Activated naive CD4-positive, alpha-beta T cell treated with anti-CD3 and anti-CD28 coated beads, Interleukin-2, amount 50 U/mL, for 24 hours (primary cell): ENCODE measurements at regions not wholly inside any gene's neighbourhood (a gene's known extent, or its start where the extent isn't known, plus 50 kb on each side); places are given as distances from the start of the nearest gene placed in this dataset.

ENCODE experiments used
- H3K27ac Mint-ChIP-seq: one replicate; pipeline ENCODE4 v1.8.0; 2021; ENCODE audit warnings: mild to moderate bottlenecking, mixed read lengths
- H3K27me3 Mint-ChIP-seq: one replicate; pipeline ENCODE4 v1.8.0; 2021; ENCODE audit warnings: mixed read lengths
- H3K36me3 Mint-ChIP-seq: one replicate; pipeline ENCODE4 v1.8.0; 2021; ENCODE audit warnings: mixed read lengths
- H3K4me1 Mint-ChIP-seq: one replicate; pipeline ENCODE4 v1.8.0; 2021; ENCODE audit warnings: mixed read lengths
- H3K4me3 Mint-ChIP-seq: one replicate; pipeline ENCODE4 v1.8.0; 2021; ENCODE audit warnings: mild to moderate bottlenecking, mixed read lengths
- H3K9me3 Mint-ChIP-seq: one replicate; pipeline ENCODE4 v1.8.0; 2021; ENCODE audit warnings: mixed read lengths

DNA sequence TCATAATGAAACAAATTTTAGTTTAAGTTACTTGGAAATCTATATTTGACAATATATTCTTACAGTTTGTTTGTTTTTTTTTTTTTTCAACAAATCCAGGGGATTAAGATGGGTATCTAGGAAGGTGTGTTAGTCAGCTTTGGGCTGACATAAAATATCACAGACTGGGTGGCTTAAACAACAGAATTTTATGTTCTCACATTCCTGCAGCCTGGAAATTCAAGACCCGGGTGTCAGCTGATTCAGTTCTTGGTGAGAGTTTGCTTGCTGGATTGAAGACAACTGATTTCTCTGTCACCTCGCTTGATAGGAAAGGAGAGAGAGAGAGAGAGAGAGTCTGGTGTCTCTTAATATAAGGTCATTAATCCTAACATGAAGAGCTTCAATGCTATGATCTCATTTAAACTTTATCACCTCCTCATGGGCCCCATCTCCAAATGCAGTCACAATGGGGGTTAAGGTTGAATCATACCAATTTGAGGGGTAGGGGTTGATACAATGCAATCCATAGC is 465.2 kb downstream of the CENPC start:
- no peak overlapping the region for H3K4me3 Mint-ChIP-seq
- H3K36me3 Mint-ChIP-seq, result no peaks in the 10 kb centered on the region
- no peaks in the 10 kb centered on the region for H3K9me3 Mint-ChIP-seq
- H3K27me3 Mint-ChIP-seq, result no peaks in the 10 kb centered on the region
- H3K4me1 Mint-ChIP-seq, result no peaks in the 10 kb centered on the region
- no peak overlapping the region for H3K27ac Mint-ChIP-seq

DNA sequence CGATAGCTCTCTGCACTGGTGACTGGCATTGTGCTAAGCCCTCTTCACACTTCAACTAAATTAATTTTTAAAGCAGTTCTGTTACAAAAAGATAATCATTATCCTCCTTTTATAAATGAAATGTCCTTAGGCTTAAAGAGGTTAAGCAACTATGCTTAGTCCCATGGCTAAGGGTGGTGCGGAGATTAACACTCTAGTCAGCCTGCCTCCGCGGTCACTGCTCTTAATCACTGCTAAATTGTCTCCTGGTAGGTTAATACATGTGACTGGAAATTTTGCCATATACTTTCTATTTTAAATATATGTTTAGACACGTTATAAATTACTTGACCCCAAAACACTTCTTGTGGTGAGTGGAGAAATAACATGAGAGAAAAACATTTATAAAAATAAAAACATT is 473.7 kb downstream of the CENPC start:
- no peak overlapping the region for H3K27ac Mint-ChIP-seq
- peaks cover 2% of the 10 kb centered on the region for H3K27me3 Mint-ChIP-seq
- no peaks in the 10 kb centered on the region for H3K4me1 Mint-ChIP-seq
- no peaks in the 10 kb centered on the region for H3K36me3 Mint-ChIP-seq
- no peak overlapping the region for H3K4me3 Mint-ChIP-seq
- H3K9me3 Mint-ChIP-seq, result peaks cover 6% of the 10 kb centered on the region

DNA sequence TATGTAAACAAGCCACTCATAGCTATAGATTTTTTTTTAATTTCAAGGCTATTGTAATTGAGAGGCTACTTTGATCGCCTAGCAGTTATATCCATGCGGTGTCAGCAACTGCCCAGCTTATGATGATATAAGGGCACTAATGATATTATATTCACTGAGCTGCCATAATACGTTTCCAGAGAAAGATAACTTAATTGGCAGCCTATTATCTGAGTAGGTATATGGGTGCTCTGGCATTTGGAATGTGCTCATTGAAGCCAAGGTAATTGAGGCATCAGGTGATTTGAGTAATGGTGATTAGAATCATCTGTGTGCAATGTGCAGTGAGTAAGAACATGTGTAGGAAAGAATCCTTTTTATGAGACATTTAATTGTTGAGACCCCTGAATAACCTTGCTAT is 490.0 kb downstream of the CENPC start:
- no peak overlapping the region for H3K27ac Mint-ChIP-seq
- no peaks in the 10 kb centered on the region for H3K9me3 Mint-ChIP-seq
- no peaks in the 10 kb centered on the region for H3K27me3 Mint-ChIP-seq
- no peaks in the 10 kb centered on the region for H3K36me3 Mint-ChIP-seq
- no peak overlapping the region for H3K4me3 Mint-ChIP-seq
- H3K4me1 Mint-ChIP-seq, result no peaks in the 10 kb centered on the region

DNA sequence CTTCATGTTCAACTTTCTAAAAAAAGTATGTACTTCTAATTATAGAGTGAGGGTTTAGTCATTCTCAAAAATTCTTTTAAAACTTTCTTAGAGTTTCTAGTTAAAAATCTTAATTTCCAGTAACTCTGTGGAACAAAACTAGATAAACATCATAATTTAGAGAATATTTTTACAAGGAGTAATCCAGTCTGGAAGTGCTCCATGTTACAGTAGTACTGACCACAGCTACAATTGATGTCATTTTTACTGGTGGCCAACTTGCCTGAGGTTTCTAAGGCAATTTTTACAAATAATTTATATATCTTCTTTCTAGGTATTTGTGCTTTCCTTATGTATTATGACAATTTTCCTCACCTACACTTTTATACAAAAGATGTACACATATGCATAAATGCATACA is 490.4 kb downstream of the CENPC start:
- H3K4me3 Mint-ChIP-seq, result no peak overlapping the region
- H3K36me3 Mint-ChIP-seq, result no peaks in the 10 kb centered on the region
- no peak overlapping the region for H3K27ac Mint-ChIP-seq
- H3K9me3 Mint-ChIP-seq, result no peaks in the 10 kb centered on the region
- no peaks in the 10 kb centered on the region for H3K4me1 Mint-ChIP-seq
- H3K27me3 Mint-ChIP-seq, result no peaks in the 10 kb centered on the region

DNA sequence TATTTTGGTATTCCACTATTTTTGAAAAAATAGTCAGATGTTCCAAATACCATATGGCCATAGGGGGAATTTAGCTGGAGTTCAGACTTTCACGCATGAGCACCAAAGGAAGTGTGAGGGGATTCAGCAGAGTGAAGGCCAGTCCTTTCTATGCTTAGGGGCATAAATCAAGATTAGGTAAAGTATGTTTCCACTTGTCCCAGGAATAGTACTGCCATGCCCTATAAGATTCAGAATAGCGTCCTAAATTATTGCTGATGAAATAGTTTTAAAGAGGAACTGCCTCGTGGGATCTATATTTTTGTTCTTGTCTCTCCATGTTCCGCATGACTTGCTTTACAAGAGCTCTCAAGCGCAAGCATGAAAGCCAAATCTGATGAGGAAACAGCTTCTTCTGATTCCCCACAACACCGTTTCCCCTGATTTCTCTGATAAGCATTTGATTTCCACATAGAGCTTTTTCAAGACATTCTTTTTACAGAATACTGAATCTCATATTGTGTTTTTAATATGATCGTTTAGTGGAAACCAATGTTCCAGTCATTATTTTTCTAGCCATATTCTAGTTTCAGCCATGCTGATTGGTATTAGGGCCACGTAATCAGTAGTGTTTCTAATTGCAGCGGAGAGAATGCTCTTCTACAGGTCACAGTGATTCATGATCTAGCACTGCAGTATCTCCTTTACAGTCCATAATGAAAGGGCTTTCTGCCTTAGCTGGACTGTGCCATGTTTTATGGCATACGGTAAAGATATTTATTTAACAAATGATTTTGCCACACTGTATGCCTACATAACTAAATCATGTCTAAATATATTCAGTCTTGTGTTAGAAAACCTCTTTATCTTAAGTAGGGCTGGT is 492.3 kb downstream of the CENPC start:
- Mint-ChIP-seq H3K27ac (no peak overlapping the region), H3K4me3 (no peak overlapping the region), H3K4me1 (no peaks in the 10 kb centered on the region), H3K36me3 (no peaks in the 10 kb centered on the region), H3K27me3 (no peaks in the 10 kb centered on the region), H3K9me3 (no peaks in the 10 kb centered on the region)

DNA sequence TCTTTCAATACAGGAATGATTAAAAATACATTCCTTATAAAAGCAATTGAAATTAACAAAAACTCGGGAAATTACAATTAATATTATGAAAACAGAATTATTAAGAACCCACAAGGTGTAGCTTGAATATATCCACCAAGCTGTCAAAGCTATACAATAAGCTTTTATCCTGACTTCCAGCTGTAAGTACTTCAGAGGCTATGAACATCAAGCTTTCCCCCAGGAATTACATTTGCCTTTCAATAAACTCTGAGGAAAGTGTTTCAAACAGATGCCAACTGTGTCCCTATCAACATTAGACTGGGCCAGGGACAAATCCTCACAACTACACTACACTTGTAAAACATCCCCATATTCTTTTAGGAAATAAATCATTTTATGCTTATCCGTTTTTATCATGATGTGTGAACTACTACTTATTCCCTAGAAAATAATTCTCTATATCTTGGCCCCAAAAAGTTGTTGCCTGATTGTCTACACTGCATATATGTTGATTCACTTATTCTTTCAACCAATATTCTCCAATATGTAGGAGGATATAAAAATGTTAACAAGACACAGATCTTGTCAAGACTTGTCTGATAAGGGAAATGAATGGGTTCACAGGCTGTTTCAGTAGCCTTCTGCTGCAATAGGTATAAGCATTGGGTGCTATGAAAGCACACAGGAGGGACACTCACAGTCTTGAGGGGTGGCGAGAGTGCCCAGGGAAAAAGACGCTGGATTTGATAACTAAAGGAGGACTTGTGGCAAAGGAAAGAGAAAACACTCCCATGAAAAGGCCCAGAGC is 494.1 kb downstream of the CENPC start:
- Mint-ChIP-seq H3K27me3 (no peaks in the 10 kb centered on the region), H3K4me3 (no peak overlapping the region), H3K9me3 (no peaks in the 10 kb centered on the region), H3K36me3 (no peaks in the 10 kb centered on the region), H3K4me1 (no peaks in the 10 kb centered on the region), H3K27ac (no peak overlapping the region)

DNA sequence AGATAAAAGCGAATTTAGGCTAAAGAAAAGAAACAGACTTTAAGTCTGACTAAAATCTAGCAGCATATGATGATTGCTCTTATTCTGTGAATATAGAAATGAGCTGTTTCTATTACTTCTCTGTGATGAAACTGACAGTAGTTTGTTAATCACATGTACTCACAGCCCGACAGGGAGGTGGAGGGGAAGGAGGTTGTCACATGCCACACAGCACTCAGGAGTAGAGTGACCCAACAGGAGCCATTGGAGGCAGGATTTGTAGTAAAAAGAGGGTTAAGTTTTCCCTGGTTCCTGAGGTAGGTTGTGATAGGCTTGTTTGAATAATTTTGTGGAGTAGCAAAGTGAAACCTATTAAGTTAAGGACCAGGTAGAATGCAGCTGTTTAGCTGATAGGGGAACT is 495.9 kb downstream of the CENPC start:
- Mint-ChIP-seq H3K36me3 (no peaks in the 10 kb centered on the region), H3K27me3 (no peaks in the 10 kb centered on the region), H3K9me3 (no peaks in the 10 kb centered on the region), H3K4me1 (no peaks in the 10 kb centered on the region), H3K27ac (no peak overlapping the region), H3K4me3 (no peak overlapping the region)

DNA sequence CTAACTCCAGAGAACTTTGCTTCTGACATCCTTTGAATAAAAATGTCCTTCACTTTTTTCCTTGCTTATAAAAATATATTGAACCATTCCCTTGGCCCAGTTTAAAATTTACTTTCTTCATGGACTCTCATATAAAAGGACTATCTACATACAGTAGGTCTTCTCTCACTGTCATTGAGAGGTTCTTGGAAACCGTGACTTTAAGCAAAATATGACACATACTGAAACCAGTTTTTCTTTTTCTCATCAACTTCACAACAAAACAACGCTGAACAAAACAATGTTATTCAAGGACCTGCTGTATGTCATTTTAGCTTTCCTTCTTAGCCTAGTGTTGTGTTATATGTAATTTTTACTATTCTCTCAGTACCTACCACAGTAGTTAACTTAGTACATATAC is 496.8 kb downstream of the CENPC start:
- Mint-ChIP-seq H3K9me3 (peaks cover 1% of the 10 kb centered on the region), H3K4me3 (no peak overlapping the region), H3K36me3 (no peaks in the 10 kb centered on the region), H3K4me1 (no peaks in the 10 kb centered on the region), H3K27me3 (no peaks in the 10 kb centered on the region), H3K27ac (no peak overlapping the region)

DNA sequence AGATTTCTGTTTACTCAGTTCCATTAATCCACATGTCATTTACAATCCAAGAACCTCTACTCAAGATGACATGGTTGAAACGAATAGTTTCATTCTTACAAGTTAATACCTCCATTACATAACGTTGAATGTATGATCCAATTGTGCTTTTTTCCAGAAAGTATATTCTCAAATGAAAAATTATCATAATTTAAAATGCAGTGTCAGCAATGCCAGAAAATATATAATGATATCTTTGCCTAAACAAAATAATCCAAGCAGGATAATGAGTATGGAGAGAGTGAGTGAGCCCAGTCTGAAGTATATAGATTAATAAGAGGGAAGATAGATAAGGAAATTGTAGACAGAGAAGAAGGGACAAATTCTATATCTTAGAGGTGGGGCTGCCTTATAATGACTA is 505.0 kb downstream of the CENPC start:
- Mint-ChIP-seq H3K27ac (no peak overlapping the region), H3K4me1 (no peaks in the 10 kb centered on the region), H3K4me3 (no peak overlapping the region), H3K27me3 (no peaks in the 10 kb centered on the region), H3K36me3 (no peaks in the 10 kb centered on the region), H3K9me3 (peaks cover 7% of the 10 kb centered on the region)

DNA sequence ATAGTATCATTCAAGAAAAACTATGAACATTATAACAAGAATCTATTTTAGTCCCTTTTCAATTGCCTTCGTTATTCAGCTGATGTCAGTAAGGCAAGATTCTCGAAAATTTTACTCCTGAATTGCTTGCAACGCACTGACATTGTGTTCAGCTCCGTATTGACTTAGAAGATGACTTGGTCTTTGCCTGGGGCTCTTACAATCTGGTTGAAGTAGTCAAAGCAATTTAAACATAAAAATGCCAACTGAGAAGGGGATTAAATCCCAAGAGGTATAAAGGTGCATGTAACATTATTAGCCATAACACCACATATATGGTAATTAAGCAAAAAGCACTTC is 507.1 kb downstream of the CENPC start:
- H3K36me3 Mint-ChIP-seq, result no peaks in the 10 kb centered on the region
- no peak overlapping the region for H3K27ac Mint-ChIP-seq
- H3K9me3 Mint-ChIP-seq, result peaks cover 2% of the 10 kb centered on the region
- no peaks in the 10 kb centered on the region for H3K4me1 Mint-ChIP-seq
- no peak overlapping the region for H3K4me3 Mint-ChIP-seq
- no peaks in the 10 kb centered on the region for H3K27me3 Mint-ChIP-seq

DNA sequence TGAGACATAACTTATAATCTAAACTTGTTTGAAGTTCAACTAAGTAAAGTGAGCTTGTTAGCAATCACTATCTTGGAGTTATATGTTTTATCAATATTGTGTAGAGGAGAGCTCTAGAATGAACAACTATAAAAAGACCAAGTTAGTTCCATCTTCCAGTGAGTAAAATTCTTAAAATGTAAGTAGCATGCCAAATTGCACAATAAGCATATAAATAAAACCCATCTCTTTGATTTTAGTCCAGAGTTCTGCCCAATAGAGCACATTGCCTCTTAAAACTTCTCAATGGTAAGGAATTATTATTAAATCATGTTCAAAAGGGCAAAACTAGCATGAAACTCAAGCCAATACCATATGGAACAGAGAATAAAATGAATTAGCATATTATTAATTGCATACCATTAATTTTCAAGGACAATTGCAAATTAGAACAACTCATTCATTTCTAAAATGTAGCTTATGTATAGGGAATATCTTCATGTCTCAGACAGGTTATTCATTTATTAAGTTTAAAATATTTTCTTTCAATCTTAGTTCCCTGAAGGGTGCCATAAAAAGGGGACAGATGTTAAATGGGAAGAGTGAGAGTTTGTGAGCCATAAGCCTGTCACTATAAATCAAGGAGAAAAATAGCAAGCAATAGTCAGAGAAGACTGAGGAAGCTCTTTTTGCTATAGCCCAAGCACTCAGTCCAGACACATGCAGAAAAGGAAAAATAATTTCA is 507.6 kb downstream of the CENPC start:
- Mint-ChIP-seq H3K27ac (no peak overlapping the region), H3K9me3 (no peaks in the 10 kb centered on the region), H3K4me3 (no peak overlapping the region), H3K27me3 (no peaks in the 10 kb centered on the region), H3K36me3 (no peaks in the 10 kb centered on the region), H3K4me1 (no peaks in the 10 kb centered on the region)

DNA sequence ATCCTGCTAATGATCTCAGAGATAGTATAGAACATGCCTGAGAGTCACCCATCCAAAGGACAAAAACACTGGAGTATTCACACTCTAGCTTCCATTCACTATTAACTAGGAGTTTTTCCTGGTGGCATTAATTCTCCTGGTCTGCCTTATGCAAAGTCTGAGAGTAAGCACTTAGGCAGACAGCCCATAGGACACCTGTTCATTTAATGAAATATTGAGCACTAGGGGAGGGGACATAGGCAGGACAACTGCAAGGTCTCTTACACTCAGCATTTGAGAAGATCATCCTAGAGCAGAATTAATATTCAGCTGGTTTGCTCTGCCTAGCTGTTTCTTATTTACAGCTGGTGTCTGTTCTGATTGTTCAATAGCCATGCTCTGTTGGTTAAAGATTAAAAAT is 508.5 kb downstream of the CENPC start:
- Mint-ChIP-seq H3K4me3 (no peak overlapping the region), H3K27ac (no peak overlapping the region), H3K9me3 (no peaks in the 10 kb centered on the region), H3K27me3 (no peaks in the 10 kb centered on the region), H3K36me3 (no peaks in the 10 kb centered on the region), H3K4me1 (no peaks in the 10 kb centered on the region)

DNA sequence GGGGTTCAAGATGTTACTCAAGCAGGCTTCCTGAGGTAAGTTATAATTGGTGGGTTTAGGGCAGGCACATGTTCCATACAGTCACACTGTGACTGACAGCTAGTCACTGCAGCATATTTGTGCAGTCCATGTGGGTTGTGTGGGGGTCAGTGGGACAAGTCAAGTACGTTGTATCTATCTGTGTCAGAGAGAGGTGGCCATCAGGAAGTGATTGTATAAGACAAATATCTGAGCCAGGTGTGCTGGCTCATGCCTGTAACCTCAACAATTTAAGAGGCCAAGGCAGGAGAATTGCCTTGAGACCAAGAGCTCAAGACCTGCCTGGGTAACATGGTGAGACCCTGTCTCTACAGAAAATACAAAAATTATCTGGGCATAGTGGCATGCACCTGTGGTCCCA is 509.3 kb downstream of the CENPC start:
- Mint-ChIP-seq H3K36me3 (no peaks in the 10 kb centered on the region), H3K4me1 (no peaks in the 10 kb centered on the region), H3K9me3 (no peaks in the 10 kb centered on the region), H3K27ac (no peak overlapping the region), H3K4me3 (no peak overlapping the region), H3K27me3 (no peaks in the 10 kb centered on the region)

DNA sequence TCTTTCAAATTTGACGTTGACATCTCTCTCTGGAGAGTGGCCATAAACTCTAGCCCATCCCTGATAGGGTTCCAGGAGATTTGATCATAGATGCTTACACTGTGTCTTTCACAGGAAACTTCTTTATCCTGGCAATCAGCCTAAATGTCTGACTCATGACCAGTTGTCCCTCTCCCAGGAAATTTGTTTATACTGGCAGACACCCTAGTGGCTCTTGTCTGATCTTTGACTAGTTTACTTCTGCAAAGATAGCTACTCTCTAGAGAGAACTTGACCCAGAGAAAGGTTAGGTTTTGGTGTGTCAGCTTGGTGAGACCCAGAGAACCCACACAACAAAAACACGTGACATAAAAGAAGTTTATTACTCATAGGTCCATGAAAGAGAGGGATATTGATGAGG is 509.8 kb downstream of the CENPC start:
- no peaks in the 10 kb centered on the region for H3K36me3 Mint-ChIP-seq
- H3K27me3 Mint-ChIP-seq, result no peaks in the 10 kb centered on the region
- no peak overlapping the region for H3K4me3 Mint-ChIP-seq
- no peak overlapping the region for H3K27ac Mint-ChIP-seq
- H3K4me1 Mint-ChIP-seq, result no peaks in the 10 kb centered on the region
- H3K9me3 Mint-ChIP-seq, result no peaks in the 10 kb centered on the region

DNA sequence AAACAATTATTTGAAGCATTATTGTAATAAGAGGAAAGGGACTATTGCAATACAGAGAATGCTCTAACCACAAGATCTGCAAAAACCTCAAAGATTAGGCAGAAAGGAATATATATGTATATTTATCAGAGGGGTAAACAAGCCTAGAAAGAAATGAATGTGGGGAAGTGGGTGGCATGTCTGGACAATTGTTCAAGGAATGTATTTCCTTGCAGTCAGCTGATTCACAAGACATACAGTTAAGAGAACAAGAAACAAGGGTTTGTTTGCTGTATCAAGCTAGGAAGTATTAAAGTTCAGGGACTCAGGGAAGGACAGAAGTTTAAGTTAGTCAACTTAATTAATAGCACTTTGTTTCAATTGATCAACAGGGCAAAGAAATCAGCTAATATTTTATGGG is 514.7 kb downstream of the CENPC start:
- H3K36me3 Mint-ChIP-seq, result no peaks in the 10 kb centered on the region
- H3K27ac Mint-ChIP-seq, result no peak overlapping the region
- H3K4me3 Mint-ChIP-seq, result no peak overlapping the region
- H3K27me3 Mint-ChIP-seq, result no peaks in the 10 kb centered on the region
- no peaks in the 10 kb centered on the region for H3K4me1 Mint-ChIP-seq
- H3K9me3 Mint-ChIP-seq, result no peaks in the 10 kb centered on the region

DNA sequence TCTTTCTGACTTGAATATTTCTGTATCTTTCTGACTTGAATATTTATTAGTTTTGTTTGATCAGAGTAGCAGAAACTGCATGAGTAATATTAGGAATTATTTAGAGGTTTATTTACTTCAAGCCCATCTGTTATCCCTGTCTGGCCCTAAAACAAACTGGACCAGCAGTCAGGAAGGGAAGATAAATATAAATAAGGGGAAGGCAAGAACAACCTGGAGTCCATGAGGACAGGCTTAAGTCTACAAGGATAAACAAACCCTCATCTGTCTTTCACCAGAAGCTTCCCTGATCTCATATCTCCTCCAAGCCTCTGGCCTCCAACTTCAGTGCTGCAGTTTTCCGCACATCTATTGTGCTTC is 524.9 kb downstream of the CENPC start:
- Mint-ChIP-seq H3K4me1 (no peaks in the 10 kb centered on the region), H3K4me3 (no peak overlapping the region), H3K9me3 (peaks cover 13% of the 10 kb centered on the region), H3K27ac (no peak overlapping the region), H3K27me3 (no peaks in the 10 kb centered on the region), H3K36me3 (no peaks in the 10 kb centered on the region)
